GM21723 (cell line): ENCODE measurements at regions not wholly inside any gene's neighbourhood (a gene's known extent, or its start where the extent isn't known, plus 50 kb on each side); places are given as distances from the start of the nearest gene placed in this dataset.
"Not testable (repeated sequence)": the region's sequence is repeated elsewhere in the genome, so short reads cannot be mapped to it uniquely, and the experiment has no call there.

Source experiments
- ATAC-seq: cut with Tn5 transposase; IDR thresholded peaks from one replicate; pipeline ENCODE4 v1.9.1; 2021; ENCODE audit warnings: mild to moderate bottlenecking, moderate library complexity; ENCODE audit not compliant: unreplicated experiment

DNA sequence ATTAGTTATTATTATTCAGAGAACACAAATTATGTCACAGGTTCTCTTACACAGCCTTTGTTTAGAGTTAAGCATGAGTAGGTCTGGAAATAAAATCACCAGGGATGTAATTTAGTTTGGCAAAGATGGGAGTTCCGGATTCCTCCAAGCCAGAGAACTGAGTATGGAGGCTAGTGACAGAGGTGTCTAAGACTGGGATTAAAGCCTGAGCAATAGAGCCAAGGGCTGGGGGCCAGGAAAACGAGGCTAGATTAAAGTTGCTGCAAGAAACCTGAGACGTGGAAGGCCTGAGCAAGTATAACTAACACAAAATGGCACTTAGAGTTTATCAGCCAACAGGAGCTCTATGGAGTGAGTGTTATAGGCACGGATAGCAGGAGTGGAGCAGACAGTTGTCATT lies 381.6 kb downstream of the SRGAP2C start:
- no peak for ATAC-seq

DNA sequence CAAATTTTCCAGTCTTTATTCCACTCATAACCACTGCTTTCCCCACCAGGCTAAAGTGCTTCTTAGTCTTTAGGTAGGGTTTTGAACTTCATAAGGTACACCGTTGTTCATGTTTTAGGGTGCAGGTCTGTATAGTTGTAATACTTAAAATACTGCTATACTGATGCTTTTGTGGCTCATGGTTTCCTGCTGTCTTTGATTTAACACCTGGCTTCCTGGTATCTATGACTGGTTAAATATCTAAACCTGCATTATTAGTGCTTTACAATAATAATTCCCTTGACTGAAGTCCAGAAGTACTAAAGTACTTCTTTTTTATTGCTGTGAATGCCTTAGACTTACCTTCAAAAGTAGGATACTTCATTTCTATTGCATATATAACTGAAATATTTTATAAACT lies 384.7 kb downstream of the SRGAP2C start:
- no peak for ATAC-seq

DNA sequence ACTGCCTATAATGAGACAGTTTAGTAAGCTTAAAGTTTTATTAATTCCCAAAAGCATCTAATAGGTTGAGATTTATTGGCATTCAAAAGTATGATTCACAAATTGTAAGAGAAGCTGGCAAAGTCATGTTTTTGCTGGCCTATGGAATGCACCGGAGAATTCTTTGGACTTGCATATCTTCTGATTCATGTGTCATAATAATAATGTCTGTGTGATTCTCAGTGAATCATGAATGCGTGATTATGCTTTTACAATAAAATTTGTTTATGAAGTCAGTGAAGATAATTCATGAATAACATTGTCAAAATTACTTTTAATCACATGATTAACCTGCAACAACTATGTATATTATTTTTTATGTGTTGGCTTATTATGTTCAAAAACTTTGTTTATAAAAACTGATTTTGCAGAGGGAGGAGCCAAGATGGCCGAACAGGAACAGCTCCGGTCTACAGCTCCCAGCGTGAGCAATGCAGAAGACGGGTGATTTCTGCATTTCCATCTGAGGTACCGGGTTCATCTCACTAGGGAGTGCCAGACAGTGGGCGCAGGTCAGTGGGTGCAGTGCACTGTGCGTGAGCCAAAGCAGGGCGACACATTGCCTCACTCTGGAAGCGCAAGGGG lies 389.2 kb downstream of the SRGAP2C start:
- not testable (repeated sequence) for ATAC-seq

DNA sequence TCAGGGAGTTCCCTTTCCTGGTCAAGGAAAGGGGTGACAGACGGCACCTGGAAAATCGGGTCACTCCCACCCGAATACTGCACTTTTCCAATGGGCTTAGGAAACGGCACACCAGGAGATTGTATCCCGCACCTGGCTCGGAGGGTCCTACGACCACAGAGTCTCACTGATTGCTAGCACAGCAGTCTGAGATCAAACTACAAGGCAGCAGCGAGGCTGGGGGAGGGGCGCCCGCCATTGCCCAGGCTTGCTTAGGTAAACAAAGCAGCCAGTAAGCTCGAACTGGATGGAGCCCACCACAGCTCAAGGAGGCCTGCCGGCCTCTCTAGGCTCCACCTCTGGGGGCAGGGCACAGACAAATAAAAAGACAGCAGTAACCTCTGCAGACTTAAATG lies 389.7 kb downstream of the SRGAP2C start:
- not testable (repeated sequence) for ATAC-seq

DNA sequence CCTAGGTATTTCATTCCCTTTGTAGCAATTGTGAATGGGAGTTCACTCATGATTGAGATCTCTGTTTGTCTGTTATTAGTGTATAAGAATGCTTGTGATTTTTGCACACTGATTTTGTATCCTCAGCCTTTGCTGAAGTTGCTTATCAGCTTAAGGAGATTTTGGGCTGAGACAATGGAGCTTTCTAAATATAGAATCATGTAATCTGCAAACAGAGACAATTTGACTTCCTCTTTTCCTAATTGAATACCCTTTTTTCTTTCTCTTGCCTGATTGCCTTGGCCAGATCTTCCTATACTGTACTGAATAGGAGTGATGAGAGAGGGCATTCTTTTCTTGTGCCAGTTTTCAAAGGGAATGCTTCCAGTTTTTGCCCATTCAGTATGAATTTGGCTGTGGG lies 398.1 kb downstream of the SRGAP2C start:
- not testable (repeated sequence) for ATAC-seq

DNA sequence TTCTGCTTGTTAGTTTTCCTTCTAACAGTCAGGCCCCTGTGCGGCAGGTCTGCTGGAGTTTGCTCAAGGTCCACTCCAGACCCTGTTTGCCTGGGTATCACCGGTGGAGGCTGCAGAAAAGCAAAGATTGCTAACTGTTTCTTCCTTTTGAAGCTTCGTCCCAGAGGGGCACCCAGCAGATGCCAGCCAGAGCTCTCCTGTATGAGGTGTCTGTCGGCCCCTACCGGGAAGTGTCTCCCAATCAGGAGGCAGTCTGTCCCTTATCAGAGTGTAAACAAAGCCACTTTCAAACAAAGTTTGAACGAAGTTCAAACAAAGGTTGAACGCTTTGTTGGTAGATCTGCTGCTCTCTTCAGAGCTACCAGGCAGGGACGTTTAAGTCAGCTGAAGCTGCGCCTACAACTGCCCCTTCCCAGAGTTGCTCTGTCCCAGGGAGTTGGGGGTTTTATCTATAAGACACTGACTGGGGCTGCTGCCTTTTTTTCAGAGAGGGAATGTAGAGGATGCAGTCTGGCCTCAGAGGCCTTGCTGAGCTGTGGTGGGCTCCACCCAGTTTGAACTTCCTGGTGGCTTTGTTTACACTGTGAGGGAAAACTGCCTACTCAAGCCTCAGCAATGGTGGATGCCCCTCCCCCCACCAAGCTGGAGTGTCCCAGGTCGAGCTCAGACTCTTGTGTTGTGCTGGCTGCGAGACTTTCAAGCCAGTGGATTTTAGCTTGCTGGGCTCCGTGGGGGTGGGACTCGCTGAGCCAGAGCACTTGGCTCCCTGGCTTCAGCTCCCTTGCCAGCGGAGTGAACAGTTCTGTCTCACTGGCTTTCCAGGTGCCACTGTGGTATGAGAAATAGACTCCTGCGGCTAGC lies 401.8 kb downstream of the SRGAP2C start:
- ATAC-seq, result no peak

DNA sequence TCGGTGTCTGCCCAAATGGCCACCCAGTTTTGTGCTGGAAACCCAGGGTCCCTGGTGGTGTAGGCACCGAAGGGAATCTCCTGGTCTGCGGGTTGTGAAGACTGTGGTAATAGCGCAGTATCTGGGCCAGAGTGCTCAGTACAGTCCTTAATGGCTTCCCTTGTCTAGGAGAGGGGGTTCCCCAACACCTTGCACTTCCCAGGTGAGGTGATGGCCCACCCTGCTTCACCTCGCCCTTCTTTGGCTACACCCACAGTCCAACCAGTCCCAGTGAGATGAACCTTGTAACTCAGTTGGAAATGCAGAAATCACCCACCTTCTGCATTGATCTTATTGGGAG lies 402.4 kb downstream of the SRGAP2C start:
- no peak for ATAC-seq

DNA sequence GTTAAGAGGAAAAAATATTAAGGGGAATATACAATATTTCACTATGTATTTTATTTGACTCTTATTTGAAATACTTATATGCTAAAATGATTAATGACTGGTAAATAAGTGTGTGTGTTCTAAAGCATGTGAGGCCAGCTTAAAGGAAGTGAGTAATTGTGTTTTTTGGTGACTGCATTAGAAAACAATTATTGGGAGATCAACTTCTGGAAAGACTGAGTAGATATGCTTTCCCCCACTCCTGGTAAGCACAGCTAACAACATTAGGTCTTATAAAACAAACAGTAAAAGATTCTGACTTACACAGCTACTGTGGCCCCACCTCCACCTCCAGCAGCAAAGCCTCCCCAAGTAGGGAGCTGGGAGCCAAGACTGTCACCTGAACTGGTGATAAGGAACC lies 403.0 kb downstream of the SRGAP2C start:
- no peak for ATAC-seq

DNA sequence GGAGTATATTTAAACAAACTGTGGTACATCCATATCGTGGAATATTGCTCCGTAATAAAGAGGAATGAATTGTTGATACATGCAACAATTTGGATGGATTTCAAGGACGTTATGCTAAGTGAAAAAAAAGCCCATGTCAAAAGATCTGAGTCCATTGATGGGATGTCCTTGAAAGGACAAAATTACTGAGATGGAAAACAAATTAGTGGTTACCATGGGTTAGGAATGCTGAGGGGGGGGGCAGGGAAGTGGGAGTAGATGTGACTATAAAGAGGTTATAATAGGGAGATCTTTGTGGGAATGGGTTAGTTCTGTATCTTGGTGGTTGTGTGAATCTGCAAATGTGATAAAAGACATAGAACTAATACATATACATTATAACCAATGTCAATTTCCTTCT lies 409.3 kb downstream of the SRGAP2C start:
- ATAC-seq, result no peak

DNA sequence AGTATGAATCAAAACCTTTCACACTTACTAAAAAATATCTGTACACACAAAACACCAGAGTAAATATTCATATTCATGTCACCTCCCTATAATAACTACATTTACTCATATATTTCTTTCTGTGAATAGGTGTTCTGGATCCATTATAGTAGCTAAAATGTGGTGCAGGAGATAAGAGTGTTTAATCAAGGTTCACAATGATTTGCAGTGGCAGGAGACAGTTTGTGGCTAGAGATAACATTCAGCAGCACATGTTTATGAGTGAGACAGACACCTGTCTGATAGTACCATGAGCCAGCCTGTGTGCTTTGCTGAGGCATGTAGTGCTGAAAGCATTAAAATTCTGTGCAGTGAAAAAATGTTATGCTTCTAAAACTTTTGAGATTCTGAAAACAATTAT lies 410.3 kb downstream of the SRGAP2C start:
- ATAC-seq, result no peak

DNA sequence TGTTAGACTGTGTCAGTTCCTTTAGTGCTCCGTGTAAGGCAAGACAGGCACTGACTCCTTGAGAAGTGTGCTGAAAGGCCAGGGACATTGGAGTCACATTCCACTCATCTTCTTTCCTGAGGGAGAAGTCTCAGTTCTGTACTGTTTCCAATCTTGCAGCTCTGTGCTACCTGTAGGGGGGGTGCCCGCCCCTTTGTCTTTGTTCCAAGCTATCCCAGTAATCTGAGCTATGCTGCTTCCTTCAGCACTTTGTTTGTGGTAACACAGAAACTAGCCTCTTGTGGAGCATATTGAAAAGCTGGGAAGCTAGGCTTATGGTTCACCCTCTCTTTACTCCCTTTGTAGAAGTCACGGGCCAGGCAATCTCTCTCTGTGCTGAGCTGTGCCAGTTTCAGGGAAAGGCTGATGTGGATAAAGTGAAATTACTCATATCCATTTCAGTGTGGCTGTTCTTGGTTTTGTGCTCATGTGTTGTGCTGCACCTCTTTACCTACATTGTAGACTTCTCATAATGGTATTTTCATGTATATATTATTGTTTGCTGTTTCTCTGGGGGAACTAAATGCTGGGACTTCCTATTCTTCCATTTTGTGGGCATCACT lies 420.2 kb downstream of the SRGAP2C start:
- ATAC-seq, result not testable (repeated sequence)

DNA sequence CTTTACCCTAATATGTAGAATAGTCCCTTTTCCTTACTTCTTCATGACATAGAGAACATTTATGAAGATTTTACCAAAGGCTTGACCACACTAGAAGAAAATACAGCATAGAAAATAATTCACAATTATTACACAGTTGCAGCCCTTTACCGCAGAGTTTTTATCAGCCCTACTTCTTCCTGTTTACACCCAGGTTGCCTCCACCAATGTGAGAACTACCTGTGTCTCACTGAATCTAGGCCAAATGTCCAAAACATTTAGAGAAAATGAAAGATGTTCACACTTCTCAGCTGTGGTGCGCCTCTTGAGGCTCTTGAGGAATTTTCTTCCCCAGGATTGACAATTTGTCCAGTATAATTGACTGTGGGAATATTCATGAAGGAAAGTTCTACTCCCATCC lies 422.7 kb downstream of the SRGAP2C start:
- ATAC-seq, result not testable (repeated sequence)
